GM10248 (cell line): ENCODE measurements at regions not wholly inside any gene's neighbourhood (a gene's known extent, or its start where the extent isn't known, plus 50 kb on each side); places are given as distances from the start of the nearest gene placed in this dataset.

Source experiments
- CTCF ChIA-PET: fragments of 300-600 bp; sonication (Branson Sonifier 250); formaldehyde crosslinking; extraction: SDS; loops from one replicate; lab custom pipeline; 2021; ENCODE audit warnings: antibody characterized with exemption; lab: Yijun Ruan, JAX
- POLR2A ChIA-PET: fragments of 350-650 bp; sonication (Branson Sonifier 250); formaldehyde crosslinking; extraction: SDS; loops from one replicate; lab custom pipeline; 2020; ENCODE audit warnings: antibody characterized with exemption; lab: Yijun Ruan, JAX
- DNase-seq: peaks from one replicate; pipeline ENCODE4 v3.0.0; 2012; ENCODE audit errors: extremely low spot score
- TF ChIP-seq, protein P1 (sequence below): IDR thresholded peaks from 2 replicates; pipeline ENCODE4 v1.5.1; 2012; ENCODE audit warnings: mild to moderate bottlenecking, low read depth; ENCODE audit errors: extremely low read depth, missing control alignments, control extremely low read depth

DNA sequence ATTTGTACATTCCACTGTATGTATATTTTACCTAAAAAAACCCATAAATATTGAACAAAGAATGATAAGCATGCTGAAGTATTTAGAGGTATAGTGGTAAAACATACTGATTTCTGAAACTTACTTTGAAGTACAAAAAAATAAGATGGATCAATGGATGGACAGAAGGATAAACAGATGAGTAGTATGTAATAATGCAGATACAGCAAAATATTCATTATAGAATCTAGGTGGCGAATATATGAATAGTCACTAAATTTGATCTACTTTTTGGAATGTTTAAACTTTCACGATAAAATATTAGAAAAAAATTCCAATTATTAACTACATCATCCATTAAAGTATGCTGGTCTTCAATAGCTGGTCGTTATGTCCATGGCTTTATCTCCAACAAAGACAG lies 51.9 kb upstream of the GNB4 start:
- DNase-seq = no peak
- TF ChIP-seq, protein P1, sequence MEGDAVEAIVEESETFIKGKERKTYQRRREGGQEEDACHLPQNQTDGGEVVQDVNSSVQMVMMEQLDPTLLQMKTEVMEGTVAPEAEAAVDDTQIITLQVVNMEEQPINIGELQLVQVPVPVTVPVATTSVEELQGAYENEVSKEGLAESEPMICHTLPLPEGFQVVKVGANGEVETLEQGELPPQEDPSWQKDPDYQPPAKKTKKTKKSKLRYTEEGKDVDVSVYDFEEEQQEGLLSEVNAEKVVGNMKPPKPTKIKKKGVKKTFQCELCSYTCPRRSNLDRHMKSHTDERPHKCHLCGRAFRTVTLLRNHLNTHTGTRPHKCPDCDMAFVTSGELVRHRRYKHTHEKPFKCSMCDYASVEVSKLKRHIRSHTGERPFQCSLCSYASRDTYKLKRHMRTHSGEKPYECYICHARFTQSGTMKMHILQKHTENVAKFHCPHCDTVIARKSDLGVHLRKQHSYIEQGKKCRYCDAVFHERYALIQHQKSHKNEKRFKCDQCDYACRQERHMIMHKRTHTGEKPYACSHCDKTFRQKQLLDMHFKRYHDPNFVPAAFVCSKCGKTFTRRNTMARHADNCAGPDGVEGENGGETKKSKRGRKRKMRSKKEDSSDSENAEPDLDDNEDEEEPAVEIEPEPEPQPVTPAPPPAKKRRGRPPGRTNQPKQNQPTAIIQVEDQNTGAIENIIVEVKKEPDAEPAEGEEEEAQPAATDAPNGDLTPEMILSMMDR = no peak
- ChIA-PET CTCF (no interaction called here), POLR2A (no interaction called here)

DNA sequence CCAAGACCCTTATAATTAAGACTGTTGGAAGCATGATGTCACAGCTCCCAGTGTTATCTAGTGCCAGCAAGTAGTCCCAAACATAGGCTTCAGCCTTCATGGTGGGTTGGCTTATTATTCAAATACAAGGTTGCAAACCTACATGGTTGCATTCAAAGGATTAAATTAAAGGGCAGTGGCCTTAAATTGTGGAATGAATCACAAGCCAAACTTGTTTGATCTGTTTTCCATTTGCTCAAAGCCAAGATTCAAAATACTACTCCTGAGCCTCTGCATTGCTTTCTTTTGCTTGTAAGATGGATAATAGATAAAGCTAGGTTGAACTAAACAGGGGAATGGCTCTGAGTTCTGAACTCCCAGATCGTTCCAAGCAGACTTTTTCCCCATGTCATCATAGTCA lies 52.4 kb upstream of the GNB4 start:
- CTCF ChIA-PET = interaction anchor here (1.6 kb wide), 1 partner anchor 9 kb away, joined by 3 read pairs; no protein-coding TSS in a partner anchor
- POLR2A ChIA-PET = no interaction called here
- DNase-seq = no peak
- TF ChIP-seq, protein P1 = no peak

DNA sequence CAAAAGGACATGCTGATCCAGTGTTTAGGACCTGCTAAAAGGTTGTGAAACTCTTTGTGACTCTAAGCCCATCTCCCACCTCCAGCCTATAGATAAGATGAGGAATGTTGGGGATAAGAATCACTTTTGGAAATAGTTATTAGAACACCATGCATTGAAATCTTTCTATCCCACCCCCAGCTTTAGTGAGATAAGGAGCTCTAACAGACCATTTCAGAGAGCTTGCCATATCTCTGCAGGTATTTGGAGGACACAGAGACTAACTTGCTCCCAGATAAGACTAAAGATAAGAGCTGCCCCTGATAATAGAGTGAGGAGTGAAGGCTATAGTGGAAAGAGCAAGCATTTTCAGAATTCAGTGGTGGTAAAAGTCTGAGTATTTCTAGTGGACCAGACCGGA lies 53.1 kb upstream of the GNB4 start:
- DNase-seq = no peak
- ChIA-PET POLR2A (no interaction called here), CTCF (interaction anchor here (1.1 to 1.6 kb wide), 4 partner anchors 9 to 42 kb away, joined by 3 to 4 read pairs (median 3); no protein-coding TSS in a partner anchor)
- TF ChIP-seq, protein P1 = no peak

DNA sequence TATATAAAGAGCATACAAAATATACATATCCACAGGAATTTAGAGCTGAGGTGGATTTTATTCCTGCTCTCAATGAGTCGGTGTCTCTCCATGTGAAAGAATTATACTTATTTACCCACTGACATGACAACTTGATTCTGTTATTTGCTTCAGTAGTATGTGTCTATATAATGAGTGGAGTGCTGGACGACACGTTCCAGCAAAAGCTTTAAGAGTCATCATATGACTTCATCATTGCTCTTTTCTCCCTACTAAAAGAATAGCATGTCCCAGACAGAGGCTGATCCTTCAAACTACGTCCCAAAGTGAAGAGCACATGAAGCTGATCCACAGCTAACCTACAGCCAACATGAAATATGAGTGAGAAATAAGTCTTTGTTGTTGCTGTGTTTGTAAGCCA lies 54.3 kb upstream of the GNB4 start:
- TF ChIP-seq, protein P1 = no peak
- no peak for DNase-seq
- CTCF ChIA-PET = interaction anchor here (1.0 to 1.6 kb wide), 6 partner anchors 11 to 48 kb away, joined by 3 to 4 read pairs (median 3); no protein-coding TSS in a partner anchor
- POLR2A ChIA-PET = no interaction called here

DNA sequence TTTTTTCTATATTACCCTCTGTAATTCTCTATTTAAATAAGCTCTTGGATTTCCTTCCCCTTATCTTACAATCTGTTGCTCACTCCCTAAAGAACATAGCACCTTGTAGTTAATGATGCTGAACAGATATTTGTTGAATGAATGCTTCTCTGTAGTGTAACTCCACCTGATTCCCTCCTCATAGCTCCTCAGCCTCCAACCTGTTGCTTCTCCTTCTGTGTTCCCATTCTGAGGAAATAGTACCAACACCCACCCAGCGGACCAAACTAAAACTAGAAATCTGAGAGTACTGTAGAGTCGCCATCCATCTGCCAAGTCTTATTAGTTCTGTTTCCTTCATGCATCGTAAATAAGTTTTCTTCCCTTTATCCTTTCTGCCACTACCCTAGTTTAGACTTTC lies 55.5 kb upstream of the GNB4 start:
- ChIA-PET CTCF (interaction anchor here (1.2 kb wide), 1 partner anchor 45 kb away, joined by 3 read pairs; no protein-coding TSS in a partner anchor), POLR2A (no interaction called here)

DNA sequence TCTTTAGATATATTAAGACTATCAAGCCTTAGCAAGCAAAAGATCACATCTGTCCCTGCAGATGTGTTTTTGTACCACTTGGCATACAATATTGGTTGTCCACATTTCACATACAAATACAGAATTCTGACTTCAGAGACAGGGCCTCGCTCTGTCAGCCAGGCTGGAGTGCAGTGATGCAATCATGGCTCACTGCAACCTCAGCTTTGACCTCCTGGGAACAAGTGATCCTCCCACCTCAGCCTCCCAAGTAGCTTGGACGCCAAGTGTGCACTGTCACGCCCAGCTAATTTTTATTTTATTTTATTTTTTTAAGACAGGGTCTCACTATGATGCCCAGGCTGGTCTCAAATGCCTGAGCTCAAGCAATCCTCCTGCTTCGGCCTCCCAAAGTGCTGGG lies 53.0 kb upstream of the ACTL6A start:
- ChIA-PET POLR2A (no interaction called here), CTCF (interaction anchor here (1.1 kb wide), 1 partner anchor 26 kb away, joined by 3 read pairs; no protein-coding TSS in a partner anchor)
- TF ChIP-seq, protein P1 = no peak
- DNase-seq = no peak

More for the DNA sequence above, 55.5 kb upstream of the GNB4 start:
- DNase-seq = no peak
- TF ChIP-seq, protein P1 = no peak
